ENCODE measurements at regions not wholly inside any gene's neighbourhood (a gene's known extent, or its start where the extent isn't known, plus 50 kb on each side); places are given as distances from the start of the nearest gene placed in this dataset.

DNA sequence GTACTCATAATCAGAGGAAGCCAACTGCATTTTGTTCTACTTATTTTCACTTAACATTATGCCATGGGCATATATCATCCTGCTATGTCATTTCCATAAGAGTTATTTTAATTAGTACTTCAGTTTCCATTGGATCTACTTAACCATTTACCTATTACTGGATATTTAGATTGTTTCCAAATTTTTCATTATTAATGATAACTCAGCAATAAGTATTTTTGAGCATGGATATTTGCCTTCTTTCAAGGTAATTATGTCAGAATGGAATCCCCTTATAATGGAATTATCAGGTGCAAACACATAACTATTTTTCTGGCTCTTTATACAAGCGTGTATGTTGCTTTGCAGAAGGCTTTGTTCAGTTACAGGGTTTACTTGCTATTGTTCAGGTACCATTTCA, 126.6 kb downstream of the RDH14 start:
- TF ChIP-seq, protein P1, sequence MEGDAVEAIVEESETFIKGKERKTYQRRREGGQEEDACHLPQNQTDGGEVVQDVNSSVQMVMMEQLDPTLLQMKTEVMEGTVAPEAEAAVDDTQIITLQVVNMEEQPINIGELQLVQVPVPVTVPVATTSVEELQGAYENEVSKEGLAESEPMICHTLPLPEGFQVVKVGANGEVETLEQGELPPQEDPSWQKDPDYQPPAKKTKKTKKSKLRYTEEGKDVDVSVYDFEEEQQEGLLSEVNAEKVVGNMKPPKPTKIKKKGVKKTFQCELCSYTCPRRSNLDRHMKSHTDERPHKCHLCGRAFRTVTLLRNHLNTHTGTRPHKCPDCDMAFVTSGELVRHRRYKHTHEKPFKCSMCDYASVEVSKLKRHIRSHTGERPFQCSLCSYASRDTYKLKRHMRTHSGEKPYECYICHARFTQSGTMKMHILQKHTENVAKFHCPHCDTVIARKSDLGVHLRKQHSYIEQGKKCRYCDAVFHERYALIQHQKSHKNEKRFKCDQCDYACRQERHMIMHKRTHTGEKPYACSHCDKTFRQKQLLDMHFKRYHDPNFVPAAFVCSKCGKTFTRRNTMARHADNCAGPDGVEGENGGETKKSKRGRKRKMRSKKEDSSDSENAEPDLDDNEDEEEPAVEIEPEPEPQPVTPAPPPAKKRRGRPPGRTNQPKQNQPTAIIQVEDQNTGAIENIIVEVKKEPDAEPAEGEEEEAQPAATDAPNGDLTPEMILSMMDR (IDR thresholded peaks at IDR 0.05): no peak
- no peak for TF ChIP-seq EZH2 (IDR thresholded peaks at IDR 0.05; ENCODE audit: borderline replicate concordance, insufficient read depth, low read depth, low read length, poor library complexity, severe bottlenecking)

All from B cell (primary cell).